ENCODE measurements at regions not wholly inside any gene's neighbourhood (a gene's known extent, or its start where the extent isn't known, plus 50 kb on each side); places are given as distances from the start of the nearest gene placed in this dataset.

DNA sequence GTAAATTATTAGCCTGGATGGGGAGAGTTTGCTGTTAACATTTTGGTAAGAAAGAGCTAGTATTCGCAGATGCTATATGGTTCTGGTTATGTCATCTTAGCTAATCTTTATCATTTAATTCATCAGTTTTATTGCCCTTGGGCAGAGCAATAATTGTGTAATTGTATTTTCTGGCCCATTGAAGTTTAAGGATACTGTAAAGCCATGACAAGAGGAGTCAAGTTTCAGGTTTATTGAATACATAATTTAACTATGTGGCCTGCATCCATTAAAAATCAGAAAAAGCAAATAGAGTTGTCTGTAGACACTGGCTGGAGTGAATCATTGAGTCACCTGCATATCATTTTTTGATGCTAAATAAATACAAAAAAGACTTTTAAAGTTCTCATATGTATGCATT, 255.8 kb downstream of the PRELID2 start:
- no peak for TF ChIP-seq FOXP2 (optimal IDR thresholded peaks at IDR 0.05; ENCODE audit: control extremely low read depth, extremely low read length, insufficient read depth)
- no peak for TF ChIP-seq POLR2AphosphoS5 (IDR thresholded peaks at IDR 0.05; ENCODE audit: borderline replicate concordance, low read depth, low read length)

Measured in SK-N-MC (cell line).